Kasumi-1 (cell line): ENCODE measurements at regions not wholly inside any gene's neighbourhood (a gene's known extent, or its start where the extent isn't known, plus 50 kb on each side); places are given as distances from the start of the nearest gene placed in this dataset.

Experiments used
- DNase-seq, 2 experiments: peaks; one replicate each; lab custom pipeline; 2025; lab: John Stamatoyannopoulos, UW

- DNase-seq = no peak
These were observed 89.7 kb upstream of the GHITM start for GRCh38 chr10:84049645-84050011.

- DNase-seq = no peak
These were observed 85.7 kb upstream of the GHITM start for GRCh38 chr10:84053626-84054025.

- DNase-seq = no peak
These were observed 84.6 kb upstream of the GHITM start for GRCh38 chr10:84054743-84055142.

GRCh38 chr10:84059526-84059925, 79.8 kb upstream of the GHITM start:
- no peak for DNase-seq

DNA sequence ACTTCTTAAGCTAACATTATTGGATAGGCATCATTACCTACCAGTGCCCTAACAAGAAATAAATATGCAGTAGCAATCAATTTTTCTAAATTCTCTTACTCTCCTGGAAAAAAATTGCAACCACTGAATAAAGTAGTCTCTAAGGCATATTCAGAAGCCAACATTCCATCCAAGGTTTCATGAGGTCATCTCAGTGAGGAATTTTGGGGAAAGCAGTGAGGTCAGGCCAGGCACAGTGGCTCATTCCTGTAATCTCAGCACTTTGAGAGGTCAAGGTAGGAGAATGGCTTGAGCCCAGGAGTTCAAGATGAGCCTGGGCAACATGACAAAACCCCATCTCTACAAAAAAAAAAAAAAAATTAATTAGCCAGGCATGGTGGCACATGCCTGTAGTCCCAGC, 75.9 kb upstream of the GHITM start:
- DNase-seq = no peak

- no peak for DNase-seq
These were observed 73.3 kb upstream of the GHITM start for GRCh38 chr10:84065804-84066601.

- no peak for DNase-seq
These were observed 64.8 kb upstream of the GHITM start for GRCh38 chr10:84074521-84074920.

DNA sequence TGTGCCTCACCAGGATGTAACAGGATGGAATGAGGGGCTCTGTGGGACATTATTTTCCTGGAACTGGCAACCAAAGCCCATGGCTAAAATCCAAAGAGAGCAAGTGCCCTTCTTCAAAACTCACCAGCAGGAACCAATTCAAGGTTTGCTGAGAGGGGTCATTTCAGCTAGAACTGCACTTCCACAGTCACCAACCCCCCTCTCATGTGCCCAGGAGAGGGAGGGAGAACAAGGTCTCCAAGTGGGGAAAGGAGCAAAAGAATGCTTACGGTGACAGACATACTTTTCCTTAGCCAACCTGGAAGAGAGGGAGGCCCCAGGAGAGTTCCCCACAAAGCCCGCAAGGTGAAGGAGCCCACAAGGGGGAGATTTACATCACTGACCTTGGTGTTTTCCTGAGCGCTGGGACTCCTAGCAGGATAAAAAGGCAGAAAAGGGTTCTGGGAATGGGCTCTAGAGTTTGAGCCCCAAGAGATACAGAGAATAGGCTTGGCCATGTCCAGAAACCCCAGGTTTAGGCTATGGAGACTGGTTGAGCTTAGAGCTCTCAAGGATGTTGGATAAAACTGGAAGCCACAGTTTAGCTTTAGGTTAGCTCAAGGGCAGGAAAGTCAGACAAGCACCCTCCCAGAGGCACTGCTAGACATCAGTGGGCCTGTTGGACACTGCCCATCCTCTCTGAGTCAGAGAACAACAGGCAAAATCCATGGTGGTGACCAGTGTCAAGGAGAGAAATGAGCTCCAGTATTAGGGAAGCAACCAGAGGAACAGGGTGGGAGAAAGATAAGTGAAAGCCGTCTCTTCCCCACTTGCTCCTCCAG, 63.9 kb upstream of the GHITM start:
- no peak for DNase-seq

GRCh38 chr10:84076047-84076388, 63.3 kb upstream of the GHITM start:
- DNase-seq = no peak

- DNase-seq = peak; percentile 14 to 34
These were observed 62.6 kb upstream of the GHITM start for GRCh38 chr10:84076540-84077195.

- no peak for DNase-seq
These were observed 61.5 kb upstream of the GHITM start for GRCh38 chr10:84077768-84078167.

- DNase-seq = no peak
These were observed 60.5 kb upstream of the GHITM start for GRCh38 chr10:84078771-84079170.

DNA sequence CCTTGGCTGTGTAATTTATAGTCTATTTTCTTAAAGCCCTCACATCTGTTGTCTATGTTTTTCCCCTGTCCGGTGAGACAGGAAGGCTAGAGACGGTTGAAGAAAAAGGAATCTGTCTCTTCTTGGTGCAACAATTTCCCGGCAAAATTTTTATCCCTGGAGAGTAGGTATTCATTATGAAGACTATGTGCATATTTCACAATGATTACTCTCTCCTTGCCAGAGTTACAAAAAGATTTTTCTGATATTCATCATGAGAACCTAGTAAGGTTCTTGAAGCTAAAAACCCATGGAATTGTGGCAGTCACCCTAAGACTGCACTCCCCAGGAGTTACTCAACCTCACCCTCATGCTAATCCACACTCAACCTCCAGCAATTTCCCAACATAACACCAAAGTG, 55.0 kb upstream of the GHITM start:
- no peak for DNase-seq

DNA sequence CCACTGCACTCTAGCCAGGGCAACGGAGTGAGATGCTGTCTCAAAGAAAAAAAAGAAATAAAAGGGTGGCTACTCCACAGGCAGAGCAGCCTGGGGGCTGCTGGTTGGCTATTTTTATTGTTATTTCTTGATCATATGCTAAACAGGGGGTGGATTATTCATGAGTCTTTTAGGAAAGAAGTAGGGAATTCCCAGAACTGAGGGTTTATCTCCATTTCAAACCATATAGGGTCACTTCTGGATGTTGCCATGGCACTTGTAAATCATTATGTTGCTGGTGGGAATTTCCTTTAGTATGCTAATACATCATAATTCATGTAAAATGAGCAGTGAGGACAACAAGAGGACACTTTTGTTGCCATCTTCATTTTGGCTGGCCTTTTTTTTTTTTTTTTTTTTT, 52.1 kb upstream of the GHITM start:
- no peak for DNase-seq

DNA sequence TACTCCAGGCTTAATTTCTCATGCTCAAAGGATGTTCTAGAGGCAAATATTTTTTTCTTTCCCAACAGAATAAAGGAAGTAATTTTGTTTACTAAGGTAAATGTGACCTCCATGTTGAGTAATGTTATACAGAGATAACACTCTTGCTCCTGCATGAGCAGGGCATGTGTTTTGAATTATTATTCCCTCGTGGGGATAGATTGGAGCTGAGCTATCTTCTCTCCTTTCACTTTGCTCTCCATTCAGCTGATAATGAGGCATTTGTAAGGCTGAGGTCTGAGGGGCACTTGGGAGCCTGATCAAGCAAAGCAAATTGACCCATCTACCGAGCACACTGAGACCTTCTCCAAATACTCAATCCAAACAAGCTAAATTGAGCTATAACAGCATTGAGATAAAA, 50.7 kb upstream of the GHITM start:
- DNase-seq = no peak

- DNase-seq = no peak
These were observed 50.1 kb upstream of the GHITM start for GRCh38 chr10:84089162-84089561.
